LNCaP clone FGC (cell line): ENCODE measurements at regions not wholly inside any gene's neighbourhood (a gene's known extent, or its start where the extent isn't known, plus 50 kb on each side); places are given as distances from the start of the nearest gene placed in this dataset.

Source experiments
- DNase-seq: peaks from one replicate; pipeline ENCODE4 v3.0.0-alpha.2; 2011; ENCODE audit warnings: low read depth
- H3K4me3 ChIP-seq: 2 replicates; pipeline ENCODE4 v1.5.1; 2011; ENCODE audit warnings: mild to moderate bottlenecking, low read depth, low read length, control low read depth
- TF ChIP-seq, protein P1 (sequence below): IDR thresholded peaks from 2 replicates; pipeline ENCODE4 v1.5.1; 2012; ENCODE audit warnings: mild to moderate bottlenecking; ENCODE audit not compliant: control insufficient read depth, insufficient read depth; ENCODE audit errors: extremely low read depth

DNA sequence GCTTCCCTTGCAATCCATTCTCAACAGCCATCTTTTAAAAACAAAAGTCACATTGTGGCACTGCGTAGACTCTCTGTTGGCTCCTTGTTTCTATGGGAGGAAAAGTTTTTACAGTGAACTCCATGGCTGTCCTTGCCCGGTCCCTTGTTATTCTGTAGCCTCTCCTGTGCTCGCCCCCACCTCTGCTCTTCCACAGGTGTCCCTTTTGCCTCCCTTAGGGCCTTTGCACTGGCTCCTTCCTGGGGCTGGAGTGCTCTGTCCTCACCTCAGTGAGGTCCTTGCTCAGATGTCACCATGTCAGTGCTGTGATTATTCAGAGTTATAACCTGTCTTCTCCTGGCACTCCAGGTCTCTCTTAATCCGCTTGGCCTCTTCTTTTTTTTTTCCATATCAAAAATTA is 308.8 kb downstream of the DOCK8 start:
- DNase-seq: no peak
- TF ChIP-seq, protein P1, sequence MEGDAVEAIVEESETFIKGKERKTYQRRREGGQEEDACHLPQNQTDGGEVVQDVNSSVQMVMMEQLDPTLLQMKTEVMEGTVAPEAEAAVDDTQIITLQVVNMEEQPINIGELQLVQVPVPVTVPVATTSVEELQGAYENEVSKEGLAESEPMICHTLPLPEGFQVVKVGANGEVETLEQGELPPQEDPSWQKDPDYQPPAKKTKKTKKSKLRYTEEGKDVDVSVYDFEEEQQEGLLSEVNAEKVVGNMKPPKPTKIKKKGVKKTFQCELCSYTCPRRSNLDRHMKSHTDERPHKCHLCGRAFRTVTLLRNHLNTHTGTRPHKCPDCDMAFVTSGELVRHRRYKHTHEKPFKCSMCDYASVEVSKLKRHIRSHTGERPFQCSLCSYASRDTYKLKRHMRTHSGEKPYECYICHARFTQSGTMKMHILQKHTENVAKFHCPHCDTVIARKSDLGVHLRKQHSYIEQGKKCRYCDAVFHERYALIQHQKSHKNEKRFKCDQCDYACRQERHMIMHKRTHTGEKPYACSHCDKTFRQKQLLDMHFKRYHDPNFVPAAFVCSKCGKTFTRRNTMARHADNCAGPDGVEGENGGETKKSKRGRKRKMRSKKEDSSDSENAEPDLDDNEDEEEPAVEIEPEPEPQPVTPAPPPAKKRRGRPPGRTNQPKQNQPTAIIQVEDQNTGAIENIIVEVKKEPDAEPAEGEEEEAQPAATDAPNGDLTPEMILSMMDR: no peak
- H3K4me3 ChIP-seq: no peak overlapping the region

DNA sequence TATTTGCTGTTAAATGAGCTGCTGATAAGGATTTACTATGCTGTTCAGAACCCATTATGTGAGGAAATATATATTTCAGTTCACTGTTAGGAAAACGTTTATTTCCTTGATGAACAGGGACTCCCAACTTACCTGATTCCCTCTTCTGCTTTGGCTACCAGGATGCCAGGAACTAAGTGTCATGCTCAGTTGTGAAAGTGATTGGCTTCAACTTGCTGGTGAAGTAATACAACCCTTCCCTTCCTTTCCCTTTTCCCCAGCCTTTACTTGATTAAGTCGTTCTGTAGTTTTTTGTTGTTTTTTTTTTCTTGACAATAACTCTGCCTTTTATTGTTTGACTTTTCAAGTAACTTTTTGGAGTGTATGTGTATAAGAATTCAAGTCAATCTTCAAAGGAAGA is 309.3 kb downstream of the DOCK8 start:
- no peak for DNase-seq
- H3K4me3 ChIP-seq: no peak overlapping the region
- TF ChIP-seq, protein P1: no peak

DNA sequence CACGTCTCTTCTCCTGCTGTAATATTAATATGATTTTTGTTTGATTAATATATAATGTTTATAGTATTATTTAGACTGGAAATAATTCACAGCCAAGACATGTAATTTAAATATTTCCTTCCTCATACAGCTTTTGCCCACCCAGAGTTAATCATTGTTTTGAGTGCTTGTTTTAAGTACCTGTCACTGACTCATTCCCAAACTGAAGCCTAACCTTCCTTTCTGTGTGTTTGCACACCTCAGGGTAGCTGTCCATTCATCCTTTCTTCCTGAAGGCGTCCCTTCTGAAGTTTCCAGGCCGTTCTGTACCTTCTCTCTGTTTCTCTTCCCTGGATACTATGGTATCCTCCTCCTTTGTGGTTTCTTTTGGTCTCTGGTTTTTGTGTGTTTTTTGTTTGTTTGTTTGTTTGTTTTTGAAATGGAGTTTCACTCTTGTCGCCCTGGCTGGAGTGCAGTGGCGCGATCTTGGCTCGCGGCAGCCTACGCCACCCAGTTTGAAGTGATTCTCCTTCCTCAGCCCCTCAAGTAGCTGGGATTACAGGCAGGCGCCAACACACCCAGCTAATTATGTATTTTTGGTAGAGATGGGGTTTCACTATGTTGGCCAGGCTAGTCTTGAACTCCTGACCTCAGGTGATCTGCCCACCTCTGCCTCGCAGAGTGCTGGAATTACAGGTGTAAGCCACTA is 312.4 kb downstream of the DOCK8 start:
- H3K4me3 ChIP-seq: no peak overlapping the region
- DNase-seq: no peak
- TF ChIP-seq, protein P1: no peak

DNA sequence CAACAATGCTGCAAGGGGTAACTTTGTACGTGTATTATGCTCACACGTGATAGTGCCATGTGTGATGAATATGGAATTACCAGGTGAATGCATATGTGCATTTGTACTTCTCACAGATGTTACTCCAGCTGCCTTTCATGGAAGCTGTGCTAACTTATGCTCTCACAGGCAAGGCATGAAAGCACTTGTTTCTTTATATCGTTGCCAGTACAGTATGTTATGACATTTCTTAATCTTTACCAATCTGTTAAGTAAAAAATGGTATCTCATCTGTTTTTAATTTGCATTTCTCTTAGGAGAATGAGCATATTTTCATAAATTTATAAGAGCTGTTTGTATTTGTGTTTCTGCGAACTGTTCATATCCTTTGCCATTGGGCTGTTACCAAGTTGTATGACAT is 311.8 kb upstream of the DMRT1 start:
- DNase-seq: no peak
- TF ChIP-seq, protein P1: no peak
- H3K4me3 ChIP-seq: no peak overlapping the region

DNA sequence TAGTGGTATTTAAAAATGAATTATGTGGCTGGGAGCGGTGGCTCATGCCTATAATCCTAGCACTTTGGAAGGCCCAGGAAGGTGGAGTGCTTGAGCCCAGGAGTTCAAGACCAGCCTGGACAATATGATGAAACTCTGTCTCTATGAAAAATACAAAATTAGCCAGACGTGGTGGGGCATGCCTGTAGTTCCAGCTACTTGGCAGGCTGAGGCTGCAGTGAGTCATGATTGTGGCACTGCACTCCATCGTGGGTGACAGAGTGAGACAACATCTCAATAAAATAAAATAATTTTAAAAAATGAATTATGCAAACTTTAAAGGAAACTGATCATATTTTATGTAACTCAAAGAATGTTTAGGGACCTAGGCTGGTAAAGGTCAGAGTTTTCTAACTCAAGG is 310.8 kb upstream of the DMRT1 start:
- H3K4me3 ChIP-seq: no peak overlapping the region
- DNase-seq: no peak
- TF ChIP-seq, protein P1: no peak

DNA sequence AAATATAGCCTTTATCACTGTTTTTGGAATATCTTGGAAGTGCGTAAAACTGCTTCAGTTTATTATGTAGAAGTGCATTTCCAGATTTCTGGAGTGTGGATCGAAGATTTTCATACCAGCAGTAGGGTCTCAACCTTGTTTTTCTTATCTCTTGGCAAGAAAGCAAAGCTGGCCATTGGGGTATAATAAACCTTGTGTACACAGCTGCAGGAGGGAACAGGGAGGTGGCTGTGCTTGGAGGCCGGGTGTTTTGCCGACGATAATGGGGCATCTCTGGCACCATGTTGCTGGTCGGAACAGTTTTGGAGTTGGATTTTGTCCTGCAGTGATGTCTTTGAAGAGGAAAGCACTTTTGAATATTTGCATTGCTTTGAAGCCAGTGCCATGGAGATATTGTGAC is 308.8 kb upstream of the DMRT1 start:
- H3K4me3 ChIP-seq: no peak overlapping the region
- no peak for DNase-seq
- TF ChIP-seq, protein P1: no peak

DNA sequence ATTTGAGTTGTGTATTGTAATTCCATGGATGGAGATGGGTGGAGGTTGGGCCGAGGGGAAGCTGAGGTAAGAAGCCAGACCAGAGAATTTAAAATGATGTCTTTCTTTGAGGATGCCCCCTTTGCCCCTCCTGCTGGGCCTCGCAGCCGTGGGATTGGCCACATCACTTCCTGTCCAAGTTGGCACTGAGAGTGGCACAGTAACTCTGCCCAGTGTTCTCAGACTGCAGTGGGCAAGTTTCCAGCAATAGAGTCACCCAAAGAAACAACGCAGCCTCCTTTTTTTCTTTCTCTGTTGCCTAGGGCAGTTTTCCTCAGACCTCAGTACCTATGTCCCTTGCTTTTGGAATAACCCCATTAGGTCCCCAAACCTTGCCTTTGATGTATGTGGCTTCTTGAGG is 306.6 kb upstream of the DMRT1 start:
- TF ChIP-seq, protein P1: no peak
- DNase-seq: no peak
- no peak overlapping the region for H3K4me3 ChIP-seq
